GM19372 (cell line): ENCODE measurements at regions not wholly inside any gene's neighbourhood (a gene's known extent, or its start where the extent isn't known, plus 50 kb on each side); places are given as distances from the start of the nearest gene placed in this dataset.
"Not testable (repeated sequence)": the region's sequence is repeated elsewhere in the genome, so short reads cannot be mapped to it uniquely, and the experiment has no call there.

Source experiments
- ATAC-seq: cut with Tn5 transposase; IDR thresholded peaks from one replicate; pipeline ENCODE4 v1.9.1; 2021; ENCODE audit warnings: mild to moderate bottlenecking, low read depth, moderate library complexity; ENCODE audit not compliant: unreplicated experiment

DNA sequence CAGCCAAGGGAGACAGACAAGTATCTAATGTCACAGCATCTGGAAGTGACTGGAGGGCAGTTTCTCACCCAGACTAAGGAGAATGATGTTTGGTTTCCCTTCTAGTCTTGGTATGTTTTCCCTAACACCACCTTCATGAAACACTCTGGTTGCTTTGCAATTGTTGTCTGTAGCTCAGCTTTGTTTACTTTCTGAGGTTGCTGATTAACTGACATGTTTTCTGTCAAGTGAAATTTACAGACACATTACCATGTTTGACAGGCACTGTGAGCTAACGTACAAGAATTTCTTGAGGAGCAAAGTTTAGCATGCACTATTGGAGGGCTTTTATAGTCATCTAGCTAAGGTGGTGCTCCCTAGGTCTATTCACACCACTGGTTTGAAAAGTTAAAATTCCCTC, 131.6 kb upstream of the NECTIN3 start:
- ATAC-seq: no peak

GRCh38 chr3:110944782-110945181, 126.8 kb upstream of the NECTIN3 start:
- ATAC-seq: no peak

DNA sequence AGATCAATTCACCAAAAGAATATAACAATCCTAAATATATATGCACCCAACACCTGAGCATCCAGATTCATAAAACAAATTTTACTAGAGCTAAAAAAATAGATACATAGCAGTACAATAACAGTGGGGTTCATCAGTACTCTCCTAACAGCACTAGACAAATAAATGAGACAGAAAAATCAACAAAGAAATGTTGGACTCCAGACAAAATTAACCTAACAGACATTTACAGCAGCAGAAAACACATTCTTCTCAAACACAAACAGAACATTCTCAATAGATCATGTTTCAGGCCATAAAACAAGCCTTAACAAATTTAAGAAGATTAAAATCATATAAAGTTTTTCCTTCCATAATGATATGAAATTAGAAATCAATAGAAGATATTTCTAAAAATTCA, 124.8 kb upstream of the NECTIN3 start:
- no peak for ATAC-seq

DNA sequence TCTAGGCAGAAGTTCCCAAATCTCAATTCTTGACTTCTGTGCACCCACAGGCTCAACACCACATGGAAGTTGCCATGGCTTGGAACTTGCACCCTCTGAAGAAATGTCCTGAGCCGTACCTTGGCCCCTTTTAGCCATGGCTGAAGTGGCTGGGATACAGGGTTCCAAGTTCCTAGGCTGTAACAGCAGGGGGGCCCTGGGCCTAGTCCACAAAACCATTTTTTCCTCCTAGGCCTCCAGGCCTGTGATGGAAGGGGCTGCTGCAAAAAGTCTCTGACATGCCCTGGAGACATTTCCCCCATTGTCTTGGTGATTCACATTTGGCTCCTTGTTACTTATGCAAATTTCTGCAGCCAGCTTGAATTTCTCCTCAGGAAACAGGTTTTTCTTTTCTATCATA, 122.4 kb upstream of the NECTIN3 start:
- ATAC-seq: not testable (repeated sequence)

- no peak for ATAC-seq
Measured at GRCh38 chr3:110955301-110955880, 116.2 kb upstream of the NECTIN3 start.

- no peak for ATAC-seq
Measured at GRCh38 chr3:110956081-110956480, 115.5 kb upstream of the NECTIN3 start.

DNA sequence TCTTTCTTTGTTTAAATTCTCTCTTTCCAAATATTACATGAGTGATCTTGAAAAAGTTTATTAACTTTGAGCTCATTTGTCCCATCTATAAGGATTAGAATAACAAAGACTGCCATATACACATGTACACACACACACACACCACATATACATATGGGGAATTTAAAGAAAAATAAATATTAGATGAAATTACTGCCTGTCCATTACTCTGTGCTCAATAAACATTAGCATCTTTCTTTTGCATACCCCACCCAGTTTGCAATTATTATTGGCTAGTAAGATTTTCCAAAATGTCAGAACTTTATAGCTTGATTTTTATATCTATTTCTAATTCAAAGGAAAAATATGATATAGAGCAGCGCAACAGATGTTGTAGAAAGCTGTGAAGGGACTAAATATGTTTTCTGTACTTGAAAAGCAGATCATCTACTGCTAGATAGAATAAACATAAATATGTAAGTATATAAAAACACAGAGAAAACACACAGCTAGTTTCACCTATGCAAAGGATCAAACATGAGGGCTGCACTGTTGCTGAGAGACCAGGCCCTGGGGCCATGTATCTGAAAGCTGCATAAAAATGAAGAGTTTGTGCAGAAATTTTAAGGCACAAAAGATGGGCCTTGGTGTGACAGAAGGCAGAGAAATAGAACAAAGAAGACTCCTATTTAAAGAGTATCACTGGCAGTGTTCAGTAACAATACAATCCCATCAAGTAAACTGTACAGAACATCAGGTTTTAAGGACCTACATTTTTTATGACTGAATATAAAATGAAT, 114.2 kb upstream of the NECTIN3 start:
- no peak for ATAC-seq

DNA sequence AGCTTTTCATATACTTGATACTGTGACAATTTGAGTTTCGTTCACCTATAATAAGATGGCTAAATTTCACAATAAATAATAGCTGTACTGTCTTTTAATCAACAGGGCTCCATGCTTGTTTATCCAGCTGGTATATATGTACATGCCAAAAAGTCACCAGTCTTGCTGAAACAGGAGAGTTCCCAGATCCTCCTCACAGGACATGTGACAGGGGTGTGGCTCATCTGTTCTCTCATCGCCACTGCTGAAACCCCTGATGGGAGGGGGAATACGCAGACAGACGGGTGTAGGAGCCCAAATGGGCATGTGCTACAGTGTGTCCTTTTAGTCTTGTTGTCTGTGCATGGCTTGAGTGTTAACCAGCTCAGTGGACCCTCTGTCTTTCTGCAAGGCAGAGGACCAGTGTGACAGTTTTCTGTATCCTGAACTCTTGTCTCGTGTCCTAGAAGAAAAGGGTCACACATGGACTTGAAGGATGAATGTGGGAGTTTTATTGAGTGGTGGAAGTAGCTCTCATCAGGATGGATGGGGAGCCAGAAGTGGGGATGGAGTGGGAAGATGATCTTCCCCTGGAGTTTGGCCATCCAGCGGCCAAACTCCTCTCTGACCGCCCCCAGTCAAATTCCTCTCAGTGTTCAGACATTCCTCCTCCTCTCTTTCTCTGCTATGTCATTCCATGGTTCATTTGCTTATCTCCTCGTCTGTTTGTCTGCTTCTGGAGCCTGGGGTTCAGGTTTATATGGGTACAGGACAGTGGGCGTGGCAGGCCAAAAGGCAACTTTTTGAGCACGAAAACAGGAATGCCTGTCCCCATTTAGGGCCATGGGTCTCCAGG, 113.1 kb upstream of the NECTIN3 start:
- no peak for ATAC-seq

- ATAC-seq: no peak
Measured at GRCh38 chr3:110965976-110966375, 105.6 kb upstream of the NECTIN3 start.

- no peak for ATAC-seq
Measured at GRCh38 chr3:110966966-110967663, 104.5 kb upstream of the NECTIN3 start.

GRCh38 chr3:110968076-110968475, 103.5 kb upstream of the NECTIN3 start:
- no peak for ATAC-seq

- no peak for ATAC-seq
Measured at GRCh38 chr3:110969229-110970211, 102.1 kb upstream of the NECTIN3 start.

DNA sequence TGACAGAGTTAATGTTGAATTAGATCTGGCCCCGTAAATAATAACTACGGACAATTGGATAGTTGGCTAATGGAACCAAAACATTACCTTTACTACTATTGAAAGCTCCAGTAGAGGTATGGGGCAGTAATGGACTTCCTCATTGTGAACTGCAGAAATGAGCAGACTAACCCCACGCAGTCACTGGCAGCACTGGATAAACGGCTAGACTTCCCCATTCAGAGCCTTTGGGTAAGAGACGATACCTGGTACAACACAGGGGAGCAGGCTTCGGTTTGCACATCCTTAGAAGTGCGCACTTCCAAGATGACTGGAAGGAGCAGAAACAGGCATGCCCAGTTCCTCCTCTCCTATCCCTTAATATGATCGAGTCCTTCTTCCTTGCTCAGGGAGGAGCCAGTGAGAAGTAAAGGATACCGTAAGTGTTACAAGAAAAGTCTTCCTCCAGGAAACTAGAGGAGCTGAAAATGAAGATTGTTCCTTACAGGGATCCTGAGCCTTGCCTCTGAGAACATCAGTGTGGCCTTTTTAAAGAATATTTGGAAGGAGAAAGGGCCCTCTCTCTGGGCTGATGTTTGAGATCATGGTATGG, 100.5 kb upstream of the NECTIN3 start:
- no peak for ATAC-seq

- no peak for ATAC-seq
Measured at GRCh38 chr3:110973263-110973895, 98.2 kb upstream of the NECTIN3 start.

GRCh38 chr3:110974902-110975301, 96.7 kb upstream of the NECTIN3 start:
- ATAC-seq: no peak

DNA sequence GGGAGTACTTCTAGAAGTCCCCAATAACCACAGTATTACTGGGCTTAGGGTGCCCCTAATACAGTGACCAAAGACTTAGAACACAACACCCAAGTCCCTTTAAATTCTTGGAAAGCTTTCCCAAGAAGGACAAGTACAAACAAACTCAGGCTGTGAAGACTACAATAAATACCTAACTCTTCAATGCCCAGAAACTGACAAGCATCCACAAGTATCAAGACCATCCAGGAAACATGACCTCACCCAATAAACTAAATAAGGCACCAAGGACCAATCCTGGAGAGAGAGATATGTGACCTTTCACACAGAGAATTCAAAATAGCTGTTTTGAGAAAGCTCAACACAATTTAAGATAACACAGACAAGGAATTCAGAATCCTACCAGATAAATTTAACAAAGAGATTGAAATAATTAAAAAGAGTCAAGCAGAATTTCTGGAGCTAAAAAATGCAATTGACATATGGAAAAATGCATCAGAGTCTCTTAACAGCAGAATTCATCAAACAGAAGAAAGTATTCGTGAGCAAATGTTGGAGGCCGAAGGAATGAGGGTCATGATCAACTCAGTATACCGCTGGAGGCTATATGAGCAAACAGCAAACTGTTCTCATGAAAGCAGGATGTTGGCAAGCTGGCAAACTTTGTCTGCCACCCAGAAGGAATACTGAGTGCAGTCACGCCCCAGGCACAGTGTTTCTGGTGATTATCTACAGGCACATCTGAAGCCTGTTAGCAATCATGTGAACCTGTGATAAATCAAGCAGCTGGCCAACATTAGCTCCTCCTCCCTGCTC, 87.0 kb upstream of the NECTIN3 start:
- ATAC-seq: no peak

GRCh38 chr3:110989446-110989845, 82.2 kb upstream of the NECTIN3 start:
- ATAC-seq: no peak
